Glutamatergic neuron (in vitro differentiated cells): ENCODE measurements at regions not wholly inside any gene's neighbourhood (a gene's known extent, or its start where the extent isn't known, plus 50 kb on each side); places are given as distances from the start of the nearest gene placed in this dataset.

Source experiments
- DNase-seq: peaks from one replicate; pipeline ENCODE4 v3.0.0; 2022
- H3K27ac Mint-ChIP-seq: one replicate; pipeline ENCODE4 v1.8.0; 2020; ENCODE audit warnings: mild to moderate bottlenecking, mixed read lengths, inconsistent platforms; ENCODE audit not compliant: unreplicated experiment
- H3K27me3 Mint-ChIP-seq: one replicate; pipeline ENCODE4 v1.8.0; 2020; ENCODE audit warnings: mild to moderate bottlenecking, moderate library complexity, mixed read lengths, inconsistent platforms; ENCODE audit not compliant: unreplicated experiment
- H3K36me3 Mint-ChIP-seq: one replicate; pipeline ENCODE4 v1.8.0; 2020; ENCODE audit warnings: mild to moderate bottlenecking, mixed read lengths, inconsistent platforms; ENCODE audit not compliant: unreplicated experiment
- H3K4me1 Mint-ChIP-seq: one replicate; pipeline ENCODE4 v1.8.0; 2020; ENCODE audit warnings: mild to moderate bottlenecking, low read depth, mixed read lengths, inconsistent platforms; ENCODE audit not compliant: unreplicated experiment
- H3K4me3 Mint-ChIP-seq: one replicate; pipeline ENCODE4 v1.8.0; 2020; ENCODE audit warnings: mild to moderate bottlenecking, mixed read lengths, inconsistent platforms; ENCODE audit not compliant: unreplicated experiment
- H3K9me3 Mint-ChIP-seq: one replicate; pipeline ENCODE4 v1.8.0; 2020; ENCODE audit warnings: mild to moderate bottlenecking, moderate library complexity, mixed read lengths, inconsistent platforms; ENCODE audit not compliant: unreplicated experiment
- CTCF ChIP-seq: fragments of 200-600 bp; sonication (generic); IDR thresholded peaks from one replicate; pipeline ENCODE4 v1.5.0; 2021; ENCODE audit not compliant: partially characterized antibody, unreplicated experiment

- no peak overlapping the region for H3K4me3 Mint-ChIP-seq
- no peak for DNase-seq
- no peaks in the 10 kb centered on the region for H3K4me1 Mint-ChIP-seq
- no peaks in the 10 kb centered on the region for H3K27me3 Mint-ChIP-seq
- H3K27ac Mint-ChIP-seq, result no peak overlapping the region
- H3K36me3 Mint-ChIP-seq, result peaks cover 4% of the 10 kb centered on the region
- no peak for TF ChIP-seq CTCF
- peaks cover 2% of the 10 kb centered on the region for H3K9me3 Mint-ChIP-seq
Measured at GRCh38 chr12:46531804-46532203, 159.2 kb upstream of the SLC38A2 start.

GRCh38 chr12:46531059-46531785 is 158.6 kb upstream of the SLC38A2 start:
- H3K27me3 Mint-ChIP-seq, result no peaks in the 10 kb centered on the region

GRCh38 chr12:46530373-46531056 is 157.9 kb upstream of the SLC38A2 start:
- Mint-ChIP-seq H3K36me3 (peaks cover 4% of the 10 kb centered on the region), H3K9me3 (peaks cover 2% of the 10 kb centered on the region), H3K4me3 (no peak overlapping the region), H3K27ac (peak overlapping the region; percentile 44), H3K4me1 (no peaks in the 10 kb centered on the region), H3K27me3 (no peaks in the 10 kb centered on the region)
- DNase-seq, result no peak
- no peak for TF ChIP-seq CTCF

More at GRCh38 chr12:46531059-46531785, 158.6 kb upstream of the SLC38A2 start:
- TF ChIP-seq CTCF, result no peak
- Mint-ChIP-seq H3K27ac (no peak overlapping the region), H3K9me3 (peaks cover 2% of the 10 kb centered on the region), H3K36me3 (peaks cover 4% of the 10 kb centered on the region), H3K4me1 (no peaks in the 10 kb centered on the region), H3K4me3 (no peak overlapping the region)
- DNase-seq, result no peak

- no peak for TF ChIP-seq CTCF
- H3K4me1 Mint-ChIP-seq, result peaks cover 25% of the 10 kb centered on the region
- H3K9me3 Mint-ChIP-seq, result peaks cover 4% of the 10 kb centered on the region
- no peak for DNase-seq
- no peaks in the 10 kb centered on the region for H3K27me3 Mint-ChIP-seq
- peaks cover 4% of the 10 kb centered on the region for H3K36me3 Mint-ChIP-seq
- no peak overlapping the region for H3K4me3 Mint-ChIP-seq
- H3K27ac Mint-ChIP-seq, result no peak overlapping the region
Measured at GRCh38 chr12:46526233-46526632, 153.7 kb upstream of the SLC38A2 start.

GRCh38 chr12:46524778-46525177 is 152.2 kb upstream of the SLC38A2 start:
- Mint-ChIP-seq H3K9me3 (peaks cover 4% of the 10 kb centered on the region), H3K4me3 (no peak overlapping the region), H3K27ac (no peak overlapping the region), H3K4me1 (peaks cover 33% of the 10 kb centered on the region), H3K27me3 (no peaks in the 10 kb centered on the region), H3K36me3 (peaks cover 4% of the 10 kb centered on the region)
- TF ChIP-seq CTCF, result no peak
- no peak for DNase-seq
